H1 (cell line): ENCODE measurements at regions not wholly inside any gene's neighbourhood (a gene's known extent, or its start where the extent isn't known, plus 50 kb on each side); places are given as distances from the start of the nearest gene placed in this dataset.

Experiments used
- POLR2A ChIP-seq, 2 experiments: IDR thresholded peaks; 1 replicate in 1 of 2; 2 replicates in 1 of 2; pipeline ENCODE4 v1.6.1; 2011; ENCODE audit warnings: low read depth in 2 of 2, low read length in 2 of 2, mild to moderate bottlenecking in 2 of 2; ENCODE audit errors: control extremely low read depth in 1 of 2

GRCh38 chr11:15519911-15520310 lies 405.2 kb downstream of the INSC start (continued):
- TF ChIP-seq POLR2A (IDR thresholded peaks at IDR 0.05; ENCODE audit: control extremely low read depth in 1 of 2, low read depth in 2 of 2, low read length in 2 of 2), result no peak
- TF ChIP-seq, all 59 proteins: peak for 0
